ENCODE measurements at regions not wholly inside any gene's neighbourhood (a gene's known extent, or its start where the extent isn't known, plus 50 kb on each side); places are given as distances from the start of the nearest gene placed in this dataset.

- no peak overlapping the region for H3K27ac Mint-ChIP-seq (ENCODE audit: unreplicated experiment)
- H3K4me3 Mint-ChIP-seq (ENCODE audit: unreplicated experiment) = no peak overlapping the region
- no peaks in the 10 kb centered on the region for H3K79me2 ChIP-seq (ENCODE audit: insufficient read depth, low read length)
- H3K4me3 ChIP-seq (ENCODE audit: insufficient read depth, low read depth, low read length) = no peak overlapping the region
- H3K36me3 ChIP-seq (ENCODE audit: insufficient read depth, low read length) = no peaks in the 10 kb centered on the region
- peaks cover 2% of the 10 kb centered on the region for H3K9me3 Mint-ChIP-seq (ENCODE audit: unreplicated experiment)
- H4K20me1 ChIP-seq (ENCODE audit: insufficient read depth, low read length) = no peaks in the 10 kb centered on the region
- peaks cover 10% of the 10 kb centered on the region for H3K4me1 ChIP-seq (ENCODE audit: insufficient read depth, low read length)
- H3K27me3 ChIP-seq (ENCODE audit: insufficient read depth, low read length) = no peaks in the 10 kb centered on the region
- H3K36me3 Mint-ChIP-seq (ENCODE audit: low read depth, unreplicated experiment) = no peaks in the 10 kb centered on the region
- H2AFZ ChIP-seq (ENCODE audit: low read depth, low read length) = no peak overlapping the region
- H3K9me3 ChIP-seq (ENCODE audit: insufficient read depth, low read depth, low read length) = no peaks in the 10 kb centered on the region
- no peak for FAIRE-seq
- no peak overlapping the region for H3K27ac ChIP-seq (ENCODE audit: low read depth, low read length)
- TF ChIP-seq EZH2 (IDR thresholded peaks at IDR 0.05; ENCODE audit: insufficient read depth, low read length) (no peak), CTCF (IDR thresholded peaks at IDR 0.05; ENCODE audit: insufficient read depth, low read depth, low read length) (no peak)
- no peak overlapping the region for H3K4me2 ChIP-seq (ENCODE audit: low read length)
- no peak for DNase-seq (ENCODE audit: low read depth)
- H3K4me1 Mint-ChIP-seq (ENCODE audit: low read depth, unreplicated experiment) = peaks cover 3% of the 10 kb centered on the region
- no peak overlapping the region for H3K9ac ChIP-seq (ENCODE audit: low read length)
- H3K27me3 Mint-ChIP-seq (ENCODE audit: low read depth, unreplicated experiment) = peaks cover 2% of the 10 kb centered on the region
Measured at GRCh38 chr3:72120039-72120438, 335.1 kb upstream of the PROK2 start.

GRCh38 chr3:72118628-72119027, 333.7 kb upstream of the PROK2 start:
- H3K4me3 Mint-ChIP-seq (ENCODE audit: unreplicated experiment) = no peak overlapping the region
- no peaks in the 10 kb centered on the region for H3K36me3 Mint-ChIP-seq (ENCODE audit: low read depth, unreplicated experiment)
- H4K20me1 ChIP-seq (ENCODE audit: insufficient read depth, low read length) = no peaks in the 10 kb centered on the region
- no peak overlapping the region for H3K4me2 ChIP-seq (ENCODE audit: low read length)
- H2AFZ ChIP-seq (ENCODE audit: low read depth, low read length) = no peak overlapping the region
- no peaks in the 10 kb centered on the region for H3K79me2 ChIP-seq (ENCODE audit: insufficient read depth, low read length)
- peaks cover 2% of the 10 kb centered on the region for H3K27me3 ChIP-seq (ENCODE audit: insufficient read depth, low read length)
- H3K27ac ChIP-seq (ENCODE audit: low read depth, low read length) = no peak overlapping the region
- no peaks in the 10 kb centered on the region for H3K36me3 ChIP-seq (ENCODE audit: insufficient read depth, low read length)
- no peak overlapping the region for H3K27ac Mint-ChIP-seq (ENCODE audit: unreplicated experiment)
- H3K4me1 Mint-ChIP-seq (ENCODE audit: low read depth, unreplicated experiment) = peaks cover 3% of the 10 kb centered on the region
- FAIRE-seq = no peak
- DNase-seq (ENCODE audit: low read depth) = no peak
- TF ChIP-seq CTCF (IDR thresholded peaks at IDR 0.05; ENCODE audit: insufficient read depth, low read depth, low read length) (no peak), EZH2 (IDR thresholded peaks at IDR 0.05; ENCODE audit: insufficient read depth, low read length) (no peak)
- no peak overlapping the region for H3K9ac ChIP-seq (ENCODE audit: low read length)
- H3K4me1 ChIP-seq (ENCODE audit: insufficient read depth, low read length) = peaks cover 4% of the 10 kb centered on the region
- no peaks in the 10 kb centered on the region for H3K9me3 ChIP-seq (ENCODE audit: insufficient read depth, low read depth, low read length)
- peaks cover 2% of the 10 kb centered on the region for H3K9me3 Mint-ChIP-seq (ENCODE audit: unreplicated experiment)
- H3K27me3 Mint-ChIP-seq (ENCODE audit: low read depth, unreplicated experiment) = peaks cover 3% of the 10 kb centered on the region
- H3K4me3 ChIP-seq (ENCODE audit: insufficient read depth, low read depth, low read length) = no peak overlapping the region

GRCh38 chr3:72116226-72116625, 331.3 kb upstream of the PROK2 start:
- H4K20me1 ChIP-seq (ENCODE audit: insufficient read depth, low read length) = no peaks in the 10 kb centered on the region
- H2AFZ ChIP-seq (ENCODE audit: low read depth, low read length) = no peak overlapping the region

More at GRCh38 chr3:72116226-72116625, 331.3 kb upstream of the PROK2 start:
- Histone ChIP-seq H3K36me3 (ENCODE audit: insufficient read depth, low read length) (no peaks in the 10 kb centered on the region), H3K79me2 (ENCODE audit: insufficient read depth, low read length) (no peaks in the 10 kb centered on the region), H3K4me1 (ENCODE audit: insufficient read depth, low read length) (no peaks in the 10 kb centered on the region), H3K27ac (ENCODE audit: low read depth, low read length) (no peak overlapping the region), H3K9me3 (ENCODE audit: insufficient read depth, low read depth, low read length) (no peaks in the 10 kb centered on the region), H3K9ac (ENCODE audit: low read length) (no peak overlapping the region), H3K4me2 (ENCODE audit: low read length) (no peak overlapping the region), H3K27me3 (ENCODE audit: insufficient read depth, low read length) (peaks cover 20% of the 10 kb centered on the region), H3K4me3 (ENCODE audit: insufficient read depth, low read depth, low read length) (no peak overlapping the region)
- Mint-ChIP-seq H3K4me3 (ENCODE audit: unreplicated experiment) (no peak overlapping the region), H3K27ac (ENCODE audit: unreplicated experiment) (no peak overlapping the region), H3K9me3 (ENCODE audit: unreplicated experiment) (peaks cover 4% of the 10 kb centered on the region), H3K4me1 (ENCODE audit: low read depth, unreplicated experiment) (no peaks in the 10 kb centered on the region), H3K36me3 (ENCODE audit: low read depth, unreplicated experiment) (no peaks in the 10 kb centered on the region), H3K27me3 (ENCODE audit: low read depth, unreplicated experiment) (peaks cover 14% of the 10 kb centered on the region)
- FAIRE-seq (no peak), DNase-seq (ENCODE audit: low read depth) (no peak)
- TF ChIP-seq CTCF (IDR thresholded peaks at IDR 0.05; ENCODE audit: insufficient read depth, low read depth, low read length) = no peak
- TF ChIP-seq EZH2 (IDR thresholded peaks at IDR 0.05; ENCODE audit: insufficient read depth, low read length) = no peak

All from astrocyte (in vitro differentiated cells and primary cell).